H1 (cell line): ENCODE measurements at regions not wholly inside any gene's neighbourhood (a gene's known extent, or its start where the extent isn't known, plus 50 kb on each side); places are given as distances from the start of the nearest gene placed in this dataset.

Source experiments
- MAX ChIP-seq: IDR thresholded peaks from 2 replicates; pipeline ENCODE4 v1.6.1; 2012; ENCODE audit warnings: inconsistent platforms
- POLR2AphosphoS5 ChIP-seq: IDR thresholded peaks from 2 replicates; pipeline ENCODE4 v1.6.1; 2011; ENCODE audit warnings: low read depth, low read length
- TF ChIP-seq, protein P1 (sequence below), 3 experiments: IDR thresholded peaks; 1 replicate in 2 of 3; 2 replicates in 1 of 3; pipeline versions ENCODE4 v1.5.1 to v1.6.1; 2011; ENCODE audit warnings: low read length in 3 of 3, mild to moderate bottlenecking in 3 of 3, inconsistent platforms in 2 of 3, low read depth in 1 of 3, moderate library complexity in 1 of 3; ENCODE audit not compliant: insufficient read depth in 1 of 3; ENCODE audit errors: control extremely low read depth in 1 of 3

DNA sequence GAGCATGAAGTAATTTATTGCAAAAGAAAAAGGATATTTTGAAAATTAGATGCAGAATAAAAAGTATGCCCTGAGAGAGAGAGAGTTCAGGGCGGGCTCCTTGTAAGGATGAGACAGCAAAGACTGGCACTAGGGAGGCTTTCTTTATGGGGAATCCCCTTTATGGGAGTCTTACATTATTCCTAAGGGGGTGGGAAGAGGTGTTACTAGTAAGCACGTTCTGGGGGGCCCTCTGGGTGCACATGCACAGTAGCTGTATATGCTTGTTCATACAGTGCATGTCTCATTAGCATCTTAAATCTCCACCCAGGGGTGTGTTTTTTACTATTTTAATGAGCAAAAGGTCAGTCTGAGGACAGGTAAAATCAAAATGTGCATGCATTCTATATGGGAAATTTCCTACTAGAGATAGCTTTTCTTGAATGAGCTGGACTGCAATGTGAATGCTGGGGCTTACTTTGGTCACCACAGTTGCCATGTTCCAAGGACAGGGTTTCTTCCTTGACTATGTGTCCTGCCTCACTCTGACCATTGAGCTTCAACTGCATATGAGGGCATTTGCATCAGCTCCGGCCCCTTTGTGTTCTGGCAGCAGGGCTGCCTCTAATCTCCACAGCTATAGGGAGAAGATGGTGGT lies 614.1 kb downstream of the NUF2 start:
- TF ChIP-seq, protein P1, sequence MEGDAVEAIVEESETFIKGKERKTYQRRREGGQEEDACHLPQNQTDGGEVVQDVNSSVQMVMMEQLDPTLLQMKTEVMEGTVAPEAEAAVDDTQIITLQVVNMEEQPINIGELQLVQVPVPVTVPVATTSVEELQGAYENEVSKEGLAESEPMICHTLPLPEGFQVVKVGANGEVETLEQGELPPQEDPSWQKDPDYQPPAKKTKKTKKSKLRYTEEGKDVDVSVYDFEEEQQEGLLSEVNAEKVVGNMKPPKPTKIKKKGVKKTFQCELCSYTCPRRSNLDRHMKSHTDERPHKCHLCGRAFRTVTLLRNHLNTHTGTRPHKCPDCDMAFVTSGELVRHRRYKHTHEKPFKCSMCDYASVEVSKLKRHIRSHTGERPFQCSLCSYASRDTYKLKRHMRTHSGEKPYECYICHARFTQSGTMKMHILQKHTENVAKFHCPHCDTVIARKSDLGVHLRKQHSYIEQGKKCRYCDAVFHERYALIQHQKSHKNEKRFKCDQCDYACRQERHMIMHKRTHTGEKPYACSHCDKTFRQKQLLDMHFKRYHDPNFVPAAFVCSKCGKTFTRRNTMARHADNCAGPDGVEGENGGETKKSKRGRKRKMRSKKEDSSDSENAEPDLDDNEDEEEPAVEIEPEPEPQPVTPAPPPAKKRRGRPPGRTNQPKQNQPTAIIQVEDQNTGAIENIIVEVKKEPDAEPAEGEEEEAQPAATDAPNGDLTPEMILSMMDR (IDR thresholded peaks at IDR 0.05; ENCODE audit: control extremely low read depth in 1 of 3, insufficient read depth in 1 of 3, low read depth in 1 of 3, low read length in 3 of 3): no peak
- TF ChIP-seq MAX (no peak), POLR2AphosphoS5 (no peak)
